ENCODE measurements at regions not wholly inside any gene's neighbourhood (a gene's known extent, or its start where the extent isn't known, plus 50 kb on each side); places are given as distances from the start of the nearest gene placed in this dataset.
A peak's percentile ranks its signal among the peaks of the same experiment; 100 is the strongest.

GRCh38 chrX:65045001-65045400 lies 68.8 kb upstream of the ZC4H2 start:
- Histone ChIP-seq H3K36me3 (ENCODE audit: insufficient read depth) (no peaks in the 10 kb centered on the region), H3K79me2 (ENCODE audit: insufficient read depth, low read depth) (no peaks in the 10 kb centered on the region), H3K4me1 (ENCODE audit: low read depth, poor library complexity, severe bottlenecking) (no peaks in the 10 kb centered on the region), H3K4me2 (no peak overlapping the region), H3K9ac (no peak overlapping the region), H3K4me3 (IDR thresholded peaks at IDR 0.05; ENCODE audit: insufficient read depth, low read depth, low read length) (no peak overlapping the region), H3K27me3 (ENCODE audit: insufficient read depth, low read depth) (no peaks in the 10 kb centered on the region), H2AFZ (ENCODE audit: low read depth) (no peak overlapping the region), H3K27ac (no peak overlapping the region), H4K20me1 (ENCODE audit: insufficient read depth) (no peaks in the 10 kb centered on the region)
- no peak for TF ChIP-seq CTCF (conservative IDR thresholded peaks at IDR 0.05; ENCODE audit: low read depth, low read length)

GRCh38 chrX:65035446-65035770 lies 59.2 kb upstream of the ZC4H2 start:
- Histone ChIP-seq H3K4me1 (ENCODE audit: low read depth, poor library complexity, severe bottlenecking) (peaks cover 14% of the 10 kb centered on the region), H3K4me2 (peak overlapping the region; percentile 59), H3K27me3 (ENCODE audit: insufficient read depth, low read depth) (no peaks in the 10 kb centered on the region), H2AFZ (ENCODE audit: low read depth) (peak overlapping the region; percentile 79), H3K27ac (peak overlapping the region; percentile 81), H3K36me3 (ENCODE audit: insufficient read depth) (no peaks in the 10 kb centered on the region), H3K4me3 (IDR thresholded peaks at IDR 0.05; ENCODE audit: insufficient read depth, low read depth, low read length) (no peak overlapping the region), H3K79me2 (ENCODE audit: insufficient read depth, low read depth) (no peaks in the 10 kb centered on the region; the same call in 1 of the 2 replicates), H3K9ac (peak overlapping the region; percentile 65), H4K20me1 (ENCODE audit: insufficient read depth) (no peaks in the 10 kb centered on the region)
- no peak for TF ChIP-seq CTCF (conservative IDR thresholded peaks at IDR 0.05; ENCODE audit: low read depth, low read length)

GRCh38 chrX:65034668-65035445 lies 58.6 kb upstream of the ZC4H2 start, which contains the start of gene ZC3H12B:
ZC3H12B (plus strand) TSS chrX:65034826.
- Histone ChIP-seq H3K36me3 (ENCODE audit: insufficient read depth) (no peaks in the 10 kb centered on the region), H3K9ac (peak within 1 kb of the TSS; percentile 65), H4K20me1 (ENCODE audit: insufficient read depth) (no peaks in the 10 kb centered on the region), H3K27me3 (ENCODE audit: insufficient read depth, low read depth) (no peaks in the 10 kb centered on the region), H3K27ac (peak within 1 kb of the TSS; percentile 81), H3K4me1 (ENCODE audit: low read depth, poor library complexity, severe bottlenecking) (peaks cover 16% of the 10 kb centered on the region), H3K4me2 (peak within 1 kb of the TSS; percentile 83), H3K4me3 (IDR thresholded peaks at IDR 0.05; ENCODE audit: insufficient read depth, low read depth, low read length) (no peak within 1 kb of the TSS), H2AFZ (ENCODE audit: low read depth) (peak within 1 kb of the TSS; percentile 79), H3K79me2 (ENCODE audit: insufficient read depth, low read depth) (no peaks in the 10 kb centered on the region; the same call in 1 of the 2 replicates)
- TF ChIP-seq CTCF (conservative IDR thresholded peaks at IDR 0.05; ENCODE audit: low read depth, low read length) = peak; percentile 46; the same call in 1 of the 2 replicates

- Histone ChIP-seq H2AFZ (ENCODE audit: low read depth) (peak overlapping the region; percentile 79), H3K27ac (peak overlapping the region; percentile 81)
These were observed 58.0 kb upstream of the ZC4H2 start for GRCh38 chrX:65034292-65034667.

More at GRCh38 chrX:65034292-65034667, 58.0 kb upstream of the ZC4H2 start:
- Histone ChIP-seq H3K79me2 (ENCODE audit: insufficient read depth, low read depth) (no peaks in the 10 kb centered on the region; the same call in 1 of the 2 replicates), H3K4me2 (peak overlapping the region; percentile 83), H3K4me1 (ENCODE audit: low read depth, poor library complexity, severe bottlenecking) (peaks cover 16% of the 10 kb centered on the region), H4K20me1 (ENCODE audit: insufficient read depth) (no peaks in the 10 kb centered on the region), H3K9ac (peak overlapping the region; percentile 65; the same call in 1 of the 2 replicates), H3K4me3 (IDR thresholded peaks at IDR 0.05; ENCODE audit: insufficient read depth, low read depth, low read length) (no peak overlapping the region), H3K27me3 (ENCODE audit: insufficient read depth, low read depth) (no peaks in the 10 kb centered on the region), H3K36me3 (ENCODE audit: insufficient read depth) (no peaks in the 10 kb centered on the region)
- no peak for TF ChIP-seq CTCF (conservative IDR thresholded peaks at IDR 0.05; ENCODE audit: low read depth, low read length)

All from KMS-11 (cell line).